ENCODE measurements at regions not wholly inside any gene's neighbourhood (a gene's known extent, or its start where the extent isn't known, plus 50 kb on each side); places are given as distances from the start of the nearest gene placed in this dataset.

DNA sequence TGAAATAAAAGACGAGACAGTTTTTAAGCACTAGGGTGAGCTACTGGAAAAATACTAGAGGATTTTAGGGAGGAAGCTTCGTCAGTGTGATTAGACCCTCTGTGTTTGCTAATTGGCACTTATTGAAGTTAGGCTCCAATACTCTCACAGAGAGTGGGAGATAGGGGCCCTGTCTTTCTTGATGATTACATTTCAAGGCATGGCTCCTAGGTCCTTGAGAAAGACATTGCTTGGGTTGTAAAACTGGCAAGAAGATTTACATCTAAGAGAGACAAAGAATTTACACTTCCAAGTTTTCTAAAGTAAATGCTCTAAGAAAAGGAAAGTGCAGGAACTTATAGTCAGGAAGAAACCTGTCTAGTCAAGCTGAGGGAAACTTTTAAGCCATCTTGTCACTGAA is 183.2 kb downstream of the C12orf50 start:
- no peak for DNase-seq (ENCODE audit: low spot score)
- TF ChIP-seq CTCF (IDR thresholded peaks at IDR 0.05; ENCODE audit: extremely low read depth, missing control alignments): no peak

GRCh38 chr12:87841935-87842334 is 187.3 kb downstream of the C12orf50 start:
- no peak for TF ChIP-seq CTCF (IDR thresholded peaks at IDR 0.05; ENCODE audit: extremely low read depth, missing control alignments)
- DNase-seq (ENCODE audit: low spot score): no peak

GRCh38 chr12:87836190-87836589 is 193.0 kb downstream of the C12orf50 start:
- DNase-seq (ENCODE audit: low spot score): no peak
- no peak for TF ChIP-seq CTCF (IDR thresholded peaks at IDR 0.05; ENCODE audit: extremely low read depth, missing control alignments)

GRCh38 chr12:87828382-87828973 is 200.7 kb downstream of the C12orf50 start:
- no peak for DNase-seq (ENCODE audit: low spot score)
- no peak for TF ChIP-seq CTCF (IDR thresholded peaks at IDR 0.05; ENCODE audit: extremely low read depth, missing control alignments)

DNA sequence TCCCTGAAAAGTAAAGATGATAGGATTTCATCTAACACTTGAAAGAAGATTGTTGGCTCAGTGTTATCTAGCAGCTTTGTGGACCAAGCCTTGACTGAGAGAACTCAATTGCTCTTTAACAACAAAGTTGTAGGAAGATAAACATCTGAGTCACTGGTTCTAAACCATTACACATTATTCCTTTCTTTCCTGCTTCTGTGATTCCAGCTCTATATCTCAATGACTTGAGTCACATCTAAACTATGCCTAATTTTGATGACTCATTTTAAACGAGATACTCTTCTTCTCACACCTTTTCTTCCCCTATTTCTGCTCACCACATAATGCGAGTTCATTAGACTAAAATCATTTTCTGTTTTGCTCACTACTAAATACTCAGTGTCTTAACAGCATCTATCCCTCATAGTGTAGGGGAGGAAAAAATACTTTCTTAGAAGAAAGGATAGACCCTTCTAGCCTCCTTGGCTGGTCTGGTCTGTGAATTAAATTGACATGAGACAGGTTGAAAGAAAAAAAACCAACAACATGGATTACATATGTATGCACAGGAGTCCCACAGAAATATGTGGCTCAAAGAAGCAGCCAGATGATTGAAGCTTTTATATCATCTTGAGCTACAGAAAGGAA is 201.4 kb downstream of the C12orf50 start:
- no peak for DNase-seq (ENCODE audit: low spot score)
- TF ChIP-seq CTCF (IDR thresholded peaks at IDR 0.05; ENCODE audit: extremely low read depth, missing control alignments): no peak

- no peak for DNase-seq (ENCODE audit: low spot score)
- no peak for TF ChIP-seq CTCF (IDR thresholded peaks at IDR 0.05; ENCODE audit: extremely low read depth, missing control alignments)
Observed at GRCh38 chr12:87822923-87823322, 206.3 kb downstream of the C12orf50 start.

- DNase-seq (ENCODE audit: low spot score): no peak
- no peak for TF ChIP-seq CTCF (IDR thresholded peaks at IDR 0.05; ENCODE audit: extremely low read depth, missing control alignments)
Observed at GRCh38 chr12:87820524-87821202, 208.5 kb downstream of the C12orf50 start.

All from GM20000 (cell line).